ENCODE measurements at regions not wholly inside any gene's neighbourhood (a gene's known extent, or its start where the extent isn't known, plus 50 kb on each side); places are given as distances from the start of the nearest gene placed in this dataset.

DNA sequence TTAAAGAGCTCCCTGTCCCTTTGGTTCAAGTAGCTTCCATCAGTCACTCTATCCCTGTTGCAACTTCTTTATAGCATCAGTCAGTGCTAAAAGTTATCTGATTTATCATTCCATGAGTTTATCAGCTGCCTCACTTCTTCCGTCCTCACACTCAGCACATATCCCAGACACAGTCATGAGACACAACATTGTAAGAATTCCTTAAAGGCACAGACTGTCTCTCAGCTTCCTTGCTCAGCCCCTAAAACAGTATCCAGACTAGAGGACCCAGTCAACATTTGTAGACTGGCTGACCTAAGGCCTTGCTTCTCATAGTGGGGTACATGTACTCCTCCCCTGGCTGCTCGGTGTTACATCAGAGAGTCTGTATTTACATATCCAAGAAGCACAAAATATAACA, 164.9 kb upstream of the ADGRL2 start:
- intact Hi-C loops (cut with micrococcal nuclease): no loop called here
- Histone ChIP-seq H3K9me3 (replicated peaks) (peaks cover 6% of the 10 kb centered on the region), H3K27me3 (ENCODE audit: low read depth) (no peaks in the 10 kb centered on the region), H3K4me1 (peaks cover 3% of the 10 kb centered on the region), H3K4me3 (no peak overlapping the region), H3K27ac (replicated peaks) (no peak overlapping the region), H3K36me3 (no peaks in the 10 kb centered on the region)
- TF ChIP-seq, protein P1, sequence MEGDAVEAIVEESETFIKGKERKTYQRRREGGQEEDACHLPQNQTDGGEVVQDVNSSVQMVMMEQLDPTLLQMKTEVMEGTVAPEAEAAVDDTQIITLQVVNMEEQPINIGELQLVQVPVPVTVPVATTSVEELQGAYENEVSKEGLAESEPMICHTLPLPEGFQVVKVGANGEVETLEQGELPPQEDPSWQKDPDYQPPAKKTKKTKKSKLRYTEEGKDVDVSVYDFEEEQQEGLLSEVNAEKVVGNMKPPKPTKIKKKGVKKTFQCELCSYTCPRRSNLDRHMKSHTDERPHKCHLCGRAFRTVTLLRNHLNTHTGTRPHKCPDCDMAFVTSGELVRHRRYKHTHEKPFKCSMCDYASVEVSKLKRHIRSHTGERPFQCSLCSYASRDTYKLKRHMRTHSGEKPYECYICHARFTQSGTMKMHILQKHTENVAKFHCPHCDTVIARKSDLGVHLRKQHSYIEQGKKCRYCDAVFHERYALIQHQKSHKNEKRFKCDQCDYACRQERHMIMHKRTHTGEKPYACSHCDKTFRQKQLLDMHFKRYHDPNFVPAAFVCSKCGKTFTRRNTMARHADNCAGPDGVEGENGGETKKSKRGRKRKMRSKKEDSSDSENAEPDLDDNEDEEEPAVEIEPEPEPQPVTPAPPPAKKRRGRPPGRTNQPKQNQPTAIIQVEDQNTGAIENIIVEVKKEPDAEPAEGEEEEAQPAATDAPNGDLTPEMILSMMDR (IDR thresholded peaks at IDR 0.05; ENCODE audit: borderline replicate concordance): no peak
- no peak for DNase-seq

DNA sequence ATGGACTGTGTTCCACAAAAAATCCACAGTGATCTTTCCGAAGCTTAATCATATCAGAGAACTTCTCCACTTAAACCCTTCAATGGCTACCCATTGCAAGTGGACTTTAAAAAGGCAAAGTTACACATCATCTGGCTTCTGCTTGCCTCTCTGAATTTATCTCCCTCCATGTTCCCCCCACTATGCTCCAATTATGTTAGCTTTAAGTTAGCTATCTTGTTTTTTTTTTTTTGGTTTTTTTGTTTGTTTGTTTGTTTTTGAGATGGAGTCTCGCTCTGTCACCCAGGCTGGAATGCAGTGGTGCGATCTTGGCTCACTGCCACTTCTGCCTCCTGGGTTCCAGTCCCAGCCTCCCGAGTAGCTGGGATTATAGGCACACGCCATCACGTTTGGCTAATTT, 166.4 kb upstream of the ADGRL2 start:
- no peak for DNase-seq
- TF ChIP-seq, protein P1 (IDR thresholded peaks at IDR 0.05; ENCODE audit: borderline replicate concordance): no peak
- Histone ChIP-seq H3K9me3 (replicated peaks) (peaks cover 6% of the 10 kb centered on the region), H3K4me1 (no peaks in the 10 kb centered on the region), H3K27me3 (ENCODE audit: low read depth) (no peaks in the 10 kb centered on the region), H3K27ac (replicated peaks) (no peak overlapping the region), H3K4me3 (no peak overlapping the region), H3K36me3 (no peaks in the 10 kb centered on the region)
- intact Hi-C loops (cut with micrococcal nuclease): no loop called here

DNA sequence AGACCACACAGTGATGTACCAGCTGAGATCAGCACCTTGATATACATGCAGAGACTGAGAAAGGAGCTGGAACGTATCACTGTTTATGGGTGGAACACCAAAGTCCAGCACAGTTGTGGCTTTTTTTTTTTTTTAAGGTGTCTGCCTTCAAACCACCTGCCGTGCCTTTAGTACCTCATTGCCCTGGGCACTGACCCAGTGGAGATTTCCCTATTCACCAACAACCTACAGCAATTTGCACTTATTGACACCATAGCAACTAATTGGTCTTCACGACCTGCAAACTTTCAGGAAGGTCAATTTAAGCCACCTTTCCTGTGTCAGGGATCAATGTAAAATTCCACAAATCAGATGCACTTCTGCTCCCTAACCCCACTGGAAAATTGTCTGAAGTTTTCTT, 181.6 kb upstream of the ADGRL2 start:
- intact Hi-C loops (cut with micrococcal nuclease): no loop called here
- no peak for DNase-seq
- Histone ChIP-seq H3K9me3 (replicated peaks) (peaks cover 3% of the 10 kb centered on the region), H3K4me1 (no peaks in the 10 kb centered on the region), H3K27ac (replicated peaks) (no peak overlapping the region), H3K36me3 (no peaks in the 10 kb centered on the region), H3K4me3 (no peak overlapping the region), H3K27me3 (ENCODE audit: low read depth) (no peaks in the 10 kb centered on the region)
- TF ChIP-seq, protein P1 (IDR thresholded peaks at IDR 0.05; ENCODE audit: borderline replicate concordance): no peak

DNA sequence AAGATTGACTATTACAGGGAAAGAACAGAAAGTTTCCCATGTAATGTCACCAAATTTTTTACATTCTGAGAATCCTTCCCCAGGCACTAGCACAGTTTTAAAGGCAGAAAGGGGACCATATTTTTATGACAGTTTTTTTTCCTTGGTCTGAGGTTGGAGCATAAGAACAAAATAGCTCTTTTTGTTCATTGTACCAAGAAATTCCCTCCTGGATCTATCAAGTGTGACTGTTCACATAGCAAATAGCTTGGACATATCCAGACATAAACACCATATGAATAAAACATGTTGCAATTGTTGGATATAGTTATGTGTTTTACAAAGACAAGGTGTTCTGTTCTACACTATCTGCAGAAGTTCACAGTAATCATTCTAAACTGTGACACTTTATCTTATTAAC, 182.4 kb upstream of the ADGRL2 start:
- no peak for DNase-seq
- intact Hi-C loops (cut with micrococcal nuclease): no loop called here
- H3K36me3 ChIP-seq: no peaks in the 10 kb centered on the region

DNA sequence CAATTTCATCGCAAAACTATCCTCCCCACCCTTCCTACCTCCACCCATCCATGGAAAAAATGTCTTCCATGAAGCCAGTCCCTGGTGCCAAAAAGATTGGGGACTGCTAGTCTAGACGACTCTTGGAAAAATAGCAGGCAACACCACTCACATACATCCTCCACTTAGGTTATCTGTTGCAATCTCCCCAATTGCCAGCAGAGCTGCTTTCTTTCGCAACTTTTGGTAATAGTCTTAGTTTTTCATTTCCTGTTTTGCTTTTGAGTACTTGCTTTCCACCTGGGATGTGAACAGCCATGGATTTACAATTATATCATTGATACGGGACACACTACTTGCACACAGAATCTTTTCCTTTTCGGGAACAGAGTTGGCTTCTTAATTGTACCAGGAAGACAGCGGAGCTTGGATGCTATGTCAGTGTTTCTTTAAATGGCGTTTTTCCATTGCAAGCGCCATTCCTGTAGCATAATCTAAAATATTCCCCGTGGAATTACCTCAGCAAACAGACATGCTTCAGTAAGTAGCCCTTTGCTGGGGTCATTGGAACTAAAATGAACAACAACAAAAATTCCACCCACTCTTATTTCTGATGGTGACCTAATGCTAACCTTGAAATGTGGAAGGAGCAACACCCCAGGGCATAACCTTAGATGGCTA, 183.3 kb upstream of the ADGRL2 start:
- H3K9me3 ChIP-seq (replicated peaks): peaks cover 3% of the 10 kb centered on the region
- TF ChIP-seq, protein P1 (IDR thresholded peaks at IDR 0.05; ENCODE audit: borderline replicate concordance): no peak
- H3K36me3 ChIP-seq: no peaks in the 10 kb centered on the region
- H3K27ac ChIP-seq (replicated peaks): no peak overlapping the region
- intact Hi-C loops (cut with micrococcal nuclease): no loop called here
- no peak for DNase-seq
- no peaks in the 10 kb centered on the region for H3K27me3 ChIP-seq (ENCODE audit: low read depth)
- H3K4me3 ChIP-seq: no peak overlapping the region
- no peaks in the 10 kb centered on the region for H3K4me1 ChIP-seq

More for the DNA sequence above, 182.4 kb upstream of the ADGRL2 start:
- Histone ChIP-seq H3K4me1 (no peaks in the 10 kb centered on the region), H3K27ac (replicated peaks) (no peak overlapping the region), H3K9me3 (replicated peaks) (peaks cover 3% of the 10 kb centered on the region), H3K27me3 (ENCODE audit: low read depth) (no peaks in the 10 kb centered on the region), H3K4me3 (no peak overlapping the region)
- TF ChIP-seq, protein P1 (IDR thresholded peaks at IDR 0.05; ENCODE audit: borderline replicate concordance): no peak
